HepG2 (cell line): ENCODE measurements at regions not wholly inside any gene's neighbourhood (a gene's known extent, or its start where the extent isn't known, plus 50 kb on each side); places are given as distances from the start of the nearest gene placed in this dataset.

Experiments used
- ATAC-seq: fragments of 200-7000 bp; cut with Tn5 transposase; 3 replicates; pipeline ENCODE4 v1.9.1; 2020; ENCODE audit warnings: mild to moderate bottlenecking, moderate library complexity
- BruUV-seq: library from RNA; stranded (reverse); fragments of 400-500 nt; replicated peaks from 2 replicates; lab custom pipeline; 2021; lab: Mats Ljungman, UMichigan
- CTCF ChIA-PET: fragments of 300-600 bp; formaldehyde crosslinking; extraction: SDS; loops from one replicate; lab custom pipeline; 2021; ENCODE audit warnings: low total read pairs, inconsistent platforms, low intra/inter-chr PET ratio; lab: Yijun Ruan, JAX
- POLR2A ChIA-PET: fragments of 350-600 bp; sonication (Branson Sonifier 250); formaldehyde crosslinking; loops from one replicate; lab custom pipeline; 2020; ENCODE audit warnings: antibody characterized with exemption, inconsistent platforms; lab: Yijun Ruan, JAX
- DNase-seq: peaks from one replicate; pipeline ENCODE4 v3.0.0-alpha.2; 2015; ENCODE audit warnings: low spot score
- FAIRE-seq: peaks from 3 replicates; lab custom pipeline; 2011; peaks lifted over from hg19 to GRCh38; lab: Jason Lieb, UNC
- H2AFZ ChIP-seq: one replicate; pipeline ENCODE4 v1.6.1; 2011; ENCODE audit warnings: low read length, inconsistent platforms
- H3K27ac ChIP-seq: fragments of 300-600 bp; 3 replicates; pipeline ENCODE4 v1.8.0; 2011; ENCODE audit warnings: mixed run types, mild to moderate bottlenecking, mixed read lengths, low read length, inconsistent platforms; ENCODE audit not compliant: insufficient read depth; ENCODE audit errors: extremely low read length
- H3K27me3 ChIP-seq, 2 experiments: fragments of 200-600 bp in 1 of 2; 2 replicates in 1 of 2; 3 replicates in 1 of 2; pipeline versions ENCODE4 v1.6.0 to v1.8.0; 2011; ENCODE audit warnings: low read length in 2 of 2, mild to moderate bottlenecking in 2 of 2, moderate library complexity in 2 of 2, inconsistent platforms in 1 of 2; ENCODE audit not compliant: insufficient read depth in 2 of 2, control insufficient read depth in 1 of 2
- H3K36me3 ChIP-seq, 2 experiments: fragments of 200-600 bp in 1 of 2; replicated peaks in 1 of 2; 2 replicates in 1 of 2; 3 replicates in 1 of 2; pipeline versions ENCODE4 v1.5.1 to v1.8.0; 2011; ENCODE audit warnings: low read length in 2 of 2, inconsistent platforms in 1 of 2; ENCODE audit not compliant: insufficient read depth in 2 of 2, control insufficient read depth in 1 of 2
- H3K4me1 ChIP-seq: 2 replicates; pipeline ENCODE4 v1.5.1; 2012; ENCODE audit warnings: low read length, inconsistent platforms; ENCODE audit not compliant: insufficient read depth
- H3K4me2 ChIP-seq: 2 replicates; pipeline ENCODE4 v1.6.0; 2011; ENCODE audit warnings: low read depth, low read length, inconsistent platforms
- H3K4me3 ChIP-seq, 3 experiments: fragments of 200-600 bp in 1 of 3; sonication (generic), shearing (Covaris generic) in 1 of 3; replicated peaks in 1 of 3; 2 replicates each; pipeline ENCODE4 v1.5.1; 2011 to 2016; ENCODE audit warnings: low read length in 3 of 3, inconsistent platforms in 2 of 3, low read depth in 2 of 3, mild to moderate bottlenecking in 2 of 3, control low read depth in 1 of 3, mixed read lengths in 1 of 3; ENCODE audit not compliant: insufficient read depth in 1 of 3
- H3K79me2 ChIP-seq: one replicate; pipeline ENCODE4 v1.6.1; 2011; ENCODE audit warnings: low read length, inconsistent platforms; ENCODE audit not compliant: insufficient read depth
- H3K9ac ChIP-seq: 2 replicates; pipeline ENCODE4 v1.6.0; 2011; ENCODE audit warnings: mild to moderate bottlenecking, low read depth, low read length, inconsistent platforms; ENCODE audit not compliant: insufficient read depth
- H3K9me3 ChIP-seq: 2 replicates; pipeline ENCODE4 v1.5.1; 2012; ENCODE audit warnings: mild to moderate bottlenecking, low read length
- H4K20me1 ChIP-seq: 2 replicates; pipeline ENCODE4 v1.6.0; 2011; ENCODE audit warnings: inconsistent platforms, mild to moderate bottlenecking, low read length, moderate library complexity; ENCODE audit not compliant: insufficient read depth
- AGO1 ChIP-seq: fragments of 200-400 bp; formaldehyde crosslinking; IDR thresholded peaks from 2 replicates; pipeline ENCODE4 v1.6.1; 2017; ENCODE audit warnings: mild to moderate bottlenecking, low read depth, low read length, moderate library complexity; ENCODE audit not compliant: poor library complexity, severe bottlenecking
- ARNT ChIP-seq: fragments of 450-650 bp; IDR thresholded peaks from 2 replicates; pipeline ENCODE4 v1.6.1; 2017
- DNMT3B ChIP-seq: conservative IDR thresholded peaks from 2 replicates; pipeline ENCODE4 v1.6.1; 2016; ENCODE audit warnings: missing biosample characterization, control low read depth
- HNF4A ChIP-seq: sonication (generic); formaldehyde crosslinking; IDR thresholded peaks from 2 replicates; pipeline ENCODE4 v1.4.0; 2020; ENCODE audit warnings: missing genetic modification reagents
- HNRNPK ChIP-seq: fragments of 200-400 bp; formaldehyde crosslinking; IDR thresholded peaks from 2 replicates; pipeline ENCODE4 v1.6.1; 2018; ENCODE audit warnings: low read length, low read depth, moderate library complexity, mild to moderate bottlenecking; ENCODE audit not compliant: poor library complexity, severe bottlenecking
- KDM6A ChIP-seq: IDR thresholded peaks from 2 replicates; pipeline ENCODE4 v1.6.1; 2016; ENCODE audit warnings: low read depth
- MEIS2 ChIP-seq: sonication (generic); formaldehyde crosslinking; IDR thresholded peaks from 2 replicates; pipeline ENCODE4 v1.9.0; 2021; ENCODE audit warnings: mild to moderate bottlenecking, missing genetic modification reagents
- TEAD3 ChIP-seq: optimal IDR thresholded peaks from 2 replicates; pipeline ENCODE3; 2016; ENCODE audit warnings: borderline replicate concordance
- YEATS4 ChIP-seq: sonication (generic); formaldehyde crosslinking; IDR thresholded peaks from 2 replicates; pipeline ENCODE4 v1.4.0; 2020; ENCODE audit warnings: missing genetic modification reagents, borderline replicate concordance
- ZNF383 ChIP-seq: sonication (generic); formaldehyde crosslinking; IDR thresholded peaks from 2 replicates; pipeline ENCODE4 v1.4.0; 2020; ENCODE audit warnings: missing genetic modification reagents, mild to moderate bottlenecking, borderline replicate concordance
- ZNF557 ChIP-seq: sonication (generic); formaldehyde crosslinking; IDR thresholded peaks from 2 replicates; pipeline ENCODE4 v1.4.0; 2020; ENCODE audit warnings: missing genetic modification reagents
- WGBS: methylation state at CpG from one replicate; pipeline ENCODE4 v1.1.6; 2017; ENCODE audit warnings: low lambda C conversion rate; 5-methylcytosine and 5-hydroxymethylcytosine counted together
- in situ Hi-C: cut with HindIII; loops from 2 replicates; pipeline ENCODE4 v1.10.0; 2017; ENCODE audit warnings: low pct_unique_long_range_greater_than_20kb; ENCODE audit not compliant: extremely low pct_ligation_motif_present
- intact Hi-C: fragments of 100-400 bp; cut with micrococcal nuclease; formaldehyde crosslinking; loops from one replicate; pipeline ENCODE4 v1.10.0; 2022; ENCODE audit not compliant: unreplicated experiment
- TF ChIP-seq, protein P1 (sequence below): sonication (generic); formaldehyde crosslinking; IDR thresholded peaks from 2 replicates; pipeline ENCODE4 v1.5.1; 2020; ENCODE audit warnings: missing genetic modification reagents, mild to moderate bottlenecking, borderline replicate concordance
- TF ChIP-seq, protein P2 (sequence below): sonication (generic); formaldehyde crosslinking; IDR thresholded peaks from 2 replicates; pipeline ENCODE4 v1.8.1; 2023; ENCODE audit warnings: missing genetic modification reagents, inconsistent platforms, borderline replicate concordance
- TF ChIP-seq, protein P3 (sequence below): sonication (generic); formaldehyde crosslinking; IDR thresholded peaks from one replicate; pipeline ENCODE4 v1.5.1; 2020; ENCODE audit warnings: mild to moderate bottlenecking, missing genetic modification reagents; ENCODE audit errors: not compliant biosample characterization

DNA sequence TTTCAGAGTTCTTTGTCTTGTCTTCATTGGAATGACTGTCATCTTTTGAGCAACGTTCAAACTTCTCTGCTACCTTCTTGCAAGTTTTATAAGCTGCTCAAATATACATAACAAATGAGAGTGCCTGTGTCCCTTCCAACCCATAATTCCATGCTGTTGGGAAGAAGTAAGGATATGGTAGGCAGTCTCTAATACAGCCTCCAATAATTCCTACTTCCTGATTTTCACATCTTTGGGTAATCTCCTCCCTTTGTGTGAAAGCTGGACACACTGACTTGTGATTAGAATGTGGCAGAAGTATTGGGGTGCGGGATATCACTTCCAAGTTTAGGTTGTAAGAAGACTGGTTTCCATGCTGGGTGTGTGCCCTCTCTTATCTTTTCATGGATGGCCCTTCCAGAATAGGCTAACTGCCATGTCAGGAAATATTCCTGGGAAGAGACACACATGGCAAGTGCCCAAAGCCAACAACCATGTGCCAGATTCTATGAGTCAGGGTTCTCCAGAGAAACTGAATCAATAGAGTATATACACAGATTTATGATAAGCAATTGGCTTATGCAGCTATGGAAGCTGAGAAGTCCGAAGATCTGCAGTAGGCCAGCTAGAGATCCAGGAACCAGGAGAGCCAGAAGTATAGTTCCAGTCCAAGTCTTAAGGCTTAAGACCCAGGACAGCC is 531.3 kb downstream of the NTRK2 start:
- no peaks in the 10 kb centered on the region for H4K20me1 ChIP-seq
- in situ Hi-C loops (no loop called here), intact Hi-C loops (no loop called here)
- H3K9me3 ChIP-seq = no peaks in the 10 kb centered on the region
- H3K4me3 ChIP-seq = no peak overlapping the region
- FAIRE-seq = no peak
- no peaks in the 10 kb centered on the region for H3K36me3 ChIP-seq
- ATAC-seq = no peak
- DNase-seq = no peak
- H3K27ac ChIP-seq = no peak overlapping the region
- CTCF ChIA-PET = no interaction called here
- H3K9ac ChIP-seq = no peak overlapping the region
- BruUV-seq = no TSS peak
- H3K27me3 ChIP-seq = no peaks in the 10 kb centered on the region
- no peaks in the 10 kb centered on the region for H3K4me1 ChIP-seq
- no peaks in the 10 kb centered on the region for H3K79me2 ChIP-seq
- H3K4me2 ChIP-seq = no peak overlapping the region
- POLR2A ChIA-PET = no interaction called here
- no peak overlapping the region for H2AFZ ChIP-seq
- 6% methylated on average over 3 of the region's 3 CpGs for WGBS
- TF ChIP-seq HNRNPK = no peak
- no peak for TF ChIP-seq TEAD3
- TF ChIP-seq, protein P1, sequence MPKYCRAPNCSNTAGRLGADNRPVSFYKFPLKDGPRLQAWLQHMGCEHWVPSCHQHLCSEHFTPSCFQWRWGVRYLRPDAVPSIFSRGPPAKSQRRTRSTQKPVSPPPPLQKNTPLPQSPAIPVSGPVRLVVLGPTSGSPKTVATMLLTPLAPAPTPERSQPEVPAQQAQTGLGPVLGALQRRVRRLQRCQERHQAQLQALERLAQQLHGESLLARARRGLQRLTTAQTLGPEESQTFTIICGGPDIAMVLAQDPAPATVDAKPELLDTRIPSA (CRISPR knock-in tag) = no peak
- TF ChIP-seq MEIS2 (CRISPR knock-in tag) = no peak
- TF ChIP-seq ZNF557 (CRISPR knock-in tag) = no peak
- no peak for TF ChIP-seq AGO1
- TF ChIP-seq ARNT = no peak
- TF ChIP-seq, protein P2, sequence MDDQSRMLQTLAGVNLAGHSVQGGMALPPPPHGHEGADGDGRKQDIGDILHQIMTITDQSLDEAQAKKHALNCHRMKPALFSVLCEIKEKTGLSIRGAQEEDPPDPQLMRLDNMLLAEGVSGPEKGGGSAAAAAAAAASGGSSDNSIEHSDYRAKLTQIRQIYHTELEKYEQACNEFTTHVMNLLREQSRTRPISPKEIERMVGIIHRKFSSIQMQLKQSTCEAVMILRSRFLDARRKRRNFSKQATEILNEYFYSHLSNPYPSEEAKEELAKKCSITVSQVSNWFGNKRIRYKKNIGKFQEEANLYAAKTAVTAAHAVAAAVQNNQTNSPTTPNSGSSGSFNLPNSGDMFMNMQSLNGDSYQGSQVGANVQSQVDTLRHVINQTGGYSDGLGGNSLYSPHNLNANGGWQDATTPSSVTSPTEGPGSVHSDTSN = no peak
- TF ChIP-seq HNF4A (CRISPR knock-in tag) = no peak
- no peak for TF ChIP-seq ZNF383 (CRISPR knock-in tag)
- no peak for TF ChIP-seq YEATS4
- TF ChIP-seq, protein P3, sequence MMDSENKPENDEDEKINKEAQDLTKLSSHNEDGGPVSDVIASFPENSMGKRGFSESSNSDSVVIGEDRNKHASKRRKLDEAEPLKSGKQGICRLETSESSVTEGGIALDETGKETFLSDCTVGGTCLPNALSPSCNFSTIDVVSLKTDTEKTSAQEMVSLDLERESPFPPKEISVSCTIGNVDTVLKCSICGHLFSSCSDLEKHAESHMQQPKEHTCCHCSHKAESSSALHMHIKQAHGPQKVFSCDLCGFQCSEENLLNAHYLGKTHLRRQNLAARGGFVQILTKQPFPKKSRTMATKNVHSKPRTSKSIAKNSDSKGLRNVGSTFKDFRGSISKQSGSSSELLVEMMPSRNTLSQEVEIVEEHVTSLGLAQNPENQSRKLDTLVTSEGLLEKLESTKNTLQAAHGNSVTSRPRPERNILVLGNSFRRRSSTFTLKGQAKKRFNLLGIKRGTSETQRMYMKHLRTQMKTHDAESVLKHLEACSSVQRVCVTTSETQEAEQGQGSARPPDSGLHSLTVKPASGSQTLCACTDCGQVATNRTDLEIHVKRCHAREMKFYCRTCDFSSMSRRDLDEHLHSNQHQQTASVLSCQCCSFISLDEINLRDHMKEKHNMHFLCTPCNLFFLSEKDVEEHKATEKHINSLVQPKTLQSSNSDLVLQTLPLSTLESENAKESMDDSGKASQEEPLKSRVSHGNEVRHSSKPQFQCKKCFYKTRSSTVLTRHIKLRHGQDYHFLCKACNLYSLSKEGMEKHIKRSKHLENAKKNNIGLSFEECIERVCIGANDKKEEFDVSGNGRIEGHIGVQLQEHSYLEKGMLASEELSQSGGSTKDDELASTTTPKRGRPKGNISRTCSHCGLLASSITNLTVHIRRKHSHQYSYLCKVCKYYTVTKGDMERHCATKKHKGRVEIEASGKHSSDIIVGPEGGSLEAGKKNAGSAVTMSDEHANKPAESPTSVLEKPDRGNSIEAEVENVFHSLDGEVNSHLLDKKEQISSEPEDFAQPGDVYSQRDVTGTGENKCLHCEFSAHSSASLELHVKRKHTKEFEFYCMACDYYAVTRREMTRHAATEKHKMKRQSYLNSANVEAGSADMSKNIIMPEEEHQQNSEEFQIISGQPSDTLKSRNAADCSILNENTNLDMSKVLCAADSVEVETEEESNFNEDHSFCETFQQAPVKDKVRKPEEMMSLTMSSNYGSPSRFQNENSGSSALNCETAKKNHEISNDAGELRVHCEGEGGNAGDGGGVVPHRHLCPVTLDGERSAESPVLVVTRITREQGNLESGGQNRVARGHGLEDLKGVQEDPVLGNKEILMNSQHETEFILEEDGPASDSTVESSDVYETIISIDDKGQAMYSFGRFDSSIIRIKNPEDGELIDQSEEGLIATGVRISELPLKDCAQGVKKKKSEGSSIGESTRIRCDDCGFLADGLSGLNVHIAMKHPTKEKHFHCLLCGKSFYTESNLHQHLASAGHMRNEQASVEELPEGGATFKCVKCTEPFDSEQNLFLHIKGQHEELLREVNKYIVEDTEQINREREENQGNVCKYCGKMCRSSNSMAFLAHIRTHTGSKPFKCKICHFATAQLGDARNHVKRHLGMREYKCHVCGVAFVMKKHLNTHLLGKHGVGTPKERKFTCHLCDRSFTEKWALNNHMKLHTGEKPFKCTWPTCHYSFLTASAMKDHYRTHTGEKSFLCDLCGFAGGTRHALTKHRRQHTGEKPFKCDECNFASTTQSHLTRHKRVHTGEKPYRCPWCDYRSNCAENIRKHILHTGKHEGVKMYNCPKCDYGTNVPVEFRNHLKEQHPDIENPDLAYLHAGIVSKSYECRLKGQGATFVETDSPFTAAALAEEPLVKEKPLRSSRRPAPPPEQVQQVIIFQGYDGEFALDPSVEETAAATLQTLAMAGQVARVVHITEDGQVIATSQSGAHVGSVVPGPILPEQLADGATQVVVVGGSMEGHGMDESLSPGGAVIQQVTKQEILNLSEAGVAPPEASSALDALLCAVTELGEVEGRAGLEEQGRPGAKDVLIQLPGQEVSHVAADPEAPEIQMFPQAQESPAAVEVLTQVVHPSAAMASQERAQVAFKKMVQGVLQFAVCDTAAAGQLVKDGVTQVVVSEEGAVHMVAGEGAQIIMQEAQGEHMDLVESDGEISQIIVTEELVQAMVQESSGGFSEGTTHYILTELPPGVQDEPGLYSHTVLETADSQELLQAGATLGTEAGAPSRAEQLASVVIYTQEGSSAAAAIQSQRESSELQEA (CRISPR knock-in tag) = no peak
- TF ChIP-seq DNMT3B (CRISPR knock-in tag) = no peak
- no peak for TF ChIP-seq KDM6A (CRISPR knock-in tag)
